ENCODE measurements at regions not wholly inside any gene's neighbourhood (a gene's known extent, or its start where the extent isn't known, plus 50 kb on each side); places are given as distances from the start of the nearest gene placed in this dataset.

GRCh38 chr7:10237306-10237705 is 736.4 kb upstream of the PHF14 start:
- no peaks in the 10 kb centered on the region for H3K4me1 ChIP-seq
- H3K27ac ChIP-seq = no peak overlapping the region
- TF ChIP-seq CTCF (IDR thresholded peaks at IDR 0.05) (no peak), POLR2A (IDR thresholded peaks at IDR 0.05) (no peak), POLR2AphosphoS5 (IDR thresholded peaks at IDR 0.05) (no peak)
- H3K36me3 ChIP-seq = no peaks in the 10 kb centered on the region
- no peak for DNase-seq (ENCODE audit: low spot score in 2 of 2)
- H3K4me3 ChIP-seq = no peak overlapping the region
- no peaks in the 10 kb centered on the region for H3K27me3 ChIP-seq
- H3K9me3 ChIP-seq = no peaks in the 10 kb centered on the region
- intact Hi-C loops (cut with DNase I; ENCODE audit: low total_unique reads) = no loop called here

- no peak overlapping the region for H3K27ac ChIP-seq
- intact Hi-C loops (cut with DNase I; ENCODE audit: low total_unique reads) = no loop called here
- TF ChIP-seq POLR2AphosphoS5 (IDR thresholded peaks at IDR 0.05) = no peak
- TF ChIP-seq POLR2A (IDR thresholded peaks at IDR 0.05) = no peak
- TF ChIP-seq CTCF (IDR thresholded peaks at IDR 0.05) = no peak
- no peaks in the 10 kb centered on the region for H3K9me3 ChIP-seq
- H3K27me3 ChIP-seq = no peaks in the 10 kb centered on the region
- DNase-seq (ENCODE audit: low spot score in 2 of 2) = no peak
- no peaks in the 10 kb centered on the region for H3K4me1 ChIP-seq
- H3K4me3 ChIP-seq = no peak overlapping the region
- no peaks in the 10 kb centered on the region for H3K36me3 ChIP-seq
Measured at GRCh38 chr7:10238641-10239040, 735.0 kb upstream of the PHF14 start.

- H3K27ac ChIP-seq = no peak overlapping the region
- intact Hi-C loops (cut with DNase I; ENCODE audit: low total_unique reads) = no loop called here
- no peaks in the 10 kb centered on the region for H3K9me3 ChIP-seq
- TF ChIP-seq CTCF (IDR thresholded peaks at IDR 0.05) = no peak
- TF ChIP-seq POLR2A (IDR thresholded peaks at IDR 0.05) = no peak
- no peak for TF ChIP-seq POLR2AphosphoS5 (IDR thresholded peaks at IDR 0.05)
- H3K27me3 ChIP-seq = no peaks in the 10 kb centered on the region
- DNase-seq (ENCODE audit: low spot score in 2 of 2) = no peak
- no peaks in the 10 kb centered on the region for H3K36me3 ChIP-seq
- H3K4me1 ChIP-seq = no peaks in the 10 kb centered on the region
- H3K4me3 ChIP-seq = no peak overlapping the region
Measured at GRCh38 chr7:10239695-10240345, 733.9 kb upstream of the PHF14 start.

GRCh38 chr7:10245406-10245805 is 728.3 kb upstream of the PHF14 start:
- H3K27ac ChIP-seq = no peak overlapping the region
- H3K4me3 ChIP-seq = no peak overlapping the region
- TF ChIP-seq POLR2AphosphoS5 (IDR thresholded peaks at IDR 0.05) = no peak
- peaks cover 7 to 32% of the 10 kb centered on the region in 2 donors for H3K9me3 ChIP-seq
- H3K27me3 ChIP-seq = no peaks in the 10 kb centered on the region
- H3K36me3 ChIP-seq = no peaks in the 10 kb centered on the region
- DNase-seq (ENCODE audit: low spot score in 2 of 2) = no peak
- intact Hi-C loops (cut with DNase I; ENCODE audit: low total_unique reads) = no loop called here
- H3K4me1 ChIP-seq = no peaks in the 10 kb centered on the region

- Histone ChIP-seq H3K27me3 (no peaks in the 10 kb centered on the region), H3K4me1 (no peaks in the 10 kb centered on the region), H3K36me3 (no peaks in the 10 kb centered on the region), H3K27ac (no peak overlapping the region), H3K9me3 (no peaks in the 10 kb centered on the region), H3K4me3 (no peak overlapping the region)
- no peak for DNase-seq (ENCODE audit: low spot score in 2 of 2)
- no peak for TF ChIP-seq CTCF (IDR thresholded peaks at IDR 0.05)
- no peak for TF ChIP-seq POLR2A (IDR thresholded peaks at IDR 0.05)
- TF ChIP-seq POLR2AphosphoS5 (IDR thresholded peaks at IDR 0.05) = no peak
- intact Hi-C loops (cut with DNase I; ENCODE audit: low total_unique reads) = no loop called here
Measured at GRCh38 chr7:10257438-10257837, 716.2 kb upstream of the PHF14 start.

GRCh38 chr7:10266976-10267375 is 706.7 kb upstream of the PHF14 start:
- no peaks in the 10 kb centered on the region for H3K4me1 ChIP-seq
- H3K9me3 ChIP-seq = no peaks in the 10 kb centered on the region
- H3K27ac ChIP-seq = no peak overlapping the region
- H3K36me3 ChIP-seq = no peaks in the 10 kb centered on the region
- no peak for TF ChIP-seq CTCF (IDR thresholded peaks at IDR 0.05)
- no peak for TF ChIP-seq POLR2A (IDR thresholded peaks at IDR 0.05)
- no peak for TF ChIP-seq POLR2AphosphoS5 (IDR thresholded peaks at IDR 0.05)
- DNase-seq (ENCODE audit: low spot score in 2 of 2) = no peak
- no peaks in the 10 kb centered on the region for H3K27me3 ChIP-seq
- intact Hi-C loops (cut with DNase I; ENCODE audit: low total_unique reads) = no loop called here
- no peak overlapping the region for H3K4me3 ChIP-seq
